Ammon's horn (tissue), 1 donor: ENCODE measurements at regions not wholly inside any gene's neighbourhood (a gene's known extent, or its start where the extent isn't known, plus 50 kb on each side); places are given as distances from the start of the nearest gene placed in this dataset.
"Not testable (repeated sequence)": the region's sequence is repeated elsewhere in the genome, so short reads cannot be mapped to it uniquely, and the experiment has no call there.

Experiments
- DNase-seq: peaks from one replicate; pipeline ENCODE4 v3.0.0-alpha.2; 2016; ENCODE audit warnings: low spot score

GRCh38 chr1:5734414-5734813 lies 257.8 kb downstream of the NPHP4 start:
- DNase-seq, result no peak

- no peak for DNase-seq
Measured at GRCh38 chr1:5733596-5733995, 258.6 kb downstream of the NPHP4 start.

GRCh38 chr1:5731110-5731423 lies 261.2 kb downstream of the NPHP4 start:
- no peak for DNase-seq

- no peak for DNase-seq
Measured at GRCh38 chr1:5730272-5731109, 261.7 kb downstream of the NPHP4 start.

GRCh38 chr1:5729636-5730145 lies 262.5 kb downstream of the NPHP4 start:
- no peak for DNase-seq

GRCh38 chr1:5728663-5729355 lies 263.4 kb downstream of the NPHP4 start:
- no peak for DNase-seq

- no peak for DNase-seq
Measured at GRCh38 chr1:5727871-5728643, 264.2 kb downstream of the NPHP4 start.

GRCh38 chr1:5727191-5727590 lies 265.0 kb downstream of the NPHP4 start:
- no peak for DNase-seq

- not testable (repeated sequence) for DNase-seq
Measured at GRCh38 chr1:5726586-5727184, 265.5 kb downstream of the NPHP4 start.

GRCh38 chr1:5725855-5726585 lies 266.2 kb downstream of the NPHP4 start:
- DNase-seq, result no peak

GRCh38 chr1:5725406-5725805 lies 266.8 kb downstream of the NPHP4 start:
- no peak for DNase-seq

GRCh38 chr1:5724847-5725246 lies 267.4 kb downstream of the NPHP4 start:
- DNase-seq, result no peak

- DNase-seq, result no peak
Measured at GRCh38 chr1:5722635-5723164, 269.5 kb downstream of the NPHP4 start.

- no peak for DNase-seq
Measured at GRCh38 chr1:5721634-5722215, 270.5 kb downstream of the NPHP4 start.

GRCh38 chr1:5720936-5721335 lies 271.3 kb downstream of the NPHP4 start:
- DNase-seq, result no peak

- DNase-seq, result peak; percentile 23
Measured at GRCh38 chr1:5720484-5720883, 271.7 kb downstream of the NPHP4 start.

GRCh38 chr1:5720045-5720444 lies 272.2 kb downstream of the NPHP4 start:
- DNase-seq, result no peak

- DNase-seq, result no peak
Measured at GRCh38 chr1:5718831-5719632, 273.2 kb downstream of the NPHP4 start.

GRCh38 chr1:5717031-5717682 lies 275.1 kb downstream of the NPHP4 start:
- no peak for DNase-seq
